Testis (tissue), 2 donors: ENCODE measurements at regions not wholly inside any gene's neighbourhood (a gene's known extent, or its start where the extent isn't known, plus 50 kb on each side); places are given as distances from the start of the nearest gene placed in this dataset.

Experiments used
- POLR2A ChIP-seq: fragments of 450-650 bp; IDR thresholded peaks from one replicate; pipeline ENCODE4 v1.6.1; 2017; ENCODE audit warnings: antibody characterized with exemption, mild to moderate bottlenecking, moderate library complexity
- TF ChIP-seq, protein P1 (sequence below), 3 experiments: fragments of 450-650 bp in 2 of 3; fragments of 200-600 bp in 1 of 3; sonication (generic) in 1 of 3; IDR thresholded peaks; one replicate each; pipeline ENCODE4 v1.5.1; 2016 to 2019; ENCODE audit warnings: antibody characterized with exemption in 3 of 3, mild to moderate bottlenecking in 2 of 3, moderate library complexity in 1 of 3

GRCh38 chr9:106581973-106582372, 281.0 kb upstream of the ZNF462 start:
- TF ChIP-seq, protein P1, sequence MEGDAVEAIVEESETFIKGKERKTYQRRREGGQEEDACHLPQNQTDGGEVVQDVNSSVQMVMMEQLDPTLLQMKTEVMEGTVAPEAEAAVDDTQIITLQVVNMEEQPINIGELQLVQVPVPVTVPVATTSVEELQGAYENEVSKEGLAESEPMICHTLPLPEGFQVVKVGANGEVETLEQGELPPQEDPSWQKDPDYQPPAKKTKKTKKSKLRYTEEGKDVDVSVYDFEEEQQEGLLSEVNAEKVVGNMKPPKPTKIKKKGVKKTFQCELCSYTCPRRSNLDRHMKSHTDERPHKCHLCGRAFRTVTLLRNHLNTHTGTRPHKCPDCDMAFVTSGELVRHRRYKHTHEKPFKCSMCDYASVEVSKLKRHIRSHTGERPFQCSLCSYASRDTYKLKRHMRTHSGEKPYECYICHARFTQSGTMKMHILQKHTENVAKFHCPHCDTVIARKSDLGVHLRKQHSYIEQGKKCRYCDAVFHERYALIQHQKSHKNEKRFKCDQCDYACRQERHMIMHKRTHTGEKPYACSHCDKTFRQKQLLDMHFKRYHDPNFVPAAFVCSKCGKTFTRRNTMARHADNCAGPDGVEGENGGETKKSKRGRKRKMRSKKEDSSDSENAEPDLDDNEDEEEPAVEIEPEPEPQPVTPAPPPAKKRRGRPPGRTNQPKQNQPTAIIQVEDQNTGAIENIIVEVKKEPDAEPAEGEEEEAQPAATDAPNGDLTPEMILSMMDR (IDR thresholded peaks at IDR 0.05) = no peak
- no peak for TF ChIP-seq POLR2A
